H1 (cell line): ENCODE measurements at regions not wholly inside any gene's neighbourhood (a gene's known extent, or its start where the extent isn't known, plus 50 kb on each side); places are given as distances from the start of the nearest gene placed in this dataset.

ENCODE experiments used
- CTCF ChIA-PET: fragments of 300-600 bp; sonication (Branson Sonifier 250); formaldehyde crosslinking; loops from one replicate; lab custom pipeline; 2021; ENCODE audit not compliant: partially characterized antibody; lab: Charles Lee
- POLR2A ChIA-PET: fragments of 300-600 bp; sonication (Branson Sonifier 250); formaldehyde crosslinking; loops from one replicate; lab custom pipeline; 2021; ENCODE audit warnings: inconsistent platforms; ENCODE audit not compliant: partially characterized antibody; lab: Charles Lee
- DNase-seq, 2 experiments: peaks; one replicate each; pipeline versions ENCODE4 v3.0.0 to v3.0.0-alpha.2; 2010 to 2022; ENCODE audit warnings: low spot score in 2 of 2, low read depth in 1 of 2, mixed read lengths in 1 of 2
- FAIRE-seq: peaks from 2 replicates; lab custom pipeline; 2011; peaks lifted over from hg19 to GRCh38; lab: Jason Lieb, UNC
- H2AFZ ChIP-seq: 2 replicates; pipeline ENCODE4 v1.8.1; 2012; ENCODE audit warnings: low read length, inconsistent platforms
- H2AK5ac ChIP-seq: 2 replicates; pipeline ENCODE4 v1.6.1; 2013; ENCODE audit warnings: low read depth, low read length
- H2BK120ac ChIP-seq: replicated peaks from 2 replicates; pipeline ENCODE3; 2013; ENCODE audit warnings: low read depth, low read length, inconsistent platforms
- H2BK12ac ChIP-seq: 2 replicates; pipeline ENCODE4 v1.6.1; 2013; ENCODE audit warnings: low read depth, low read length
- H2BK15ac ChIP-seq: 2 replicates; pipeline ENCODE4 v1.6.1; 2013; ENCODE audit warnings: low read length
- H2BK20ac ChIP-seq: 2 replicates; pipeline ENCODE4 v1.6.1; 2013; ENCODE audit warnings: low read length
- H2BK5ac ChIP-seq: 2 replicates; pipeline ENCODE4 v1.6.1; 2013; ENCODE audit warnings: low read depth, low read length
- H3K14ac ChIP-seq: 2 replicates; pipeline ENCODE4 v1.6.1; 2013; ENCODE audit warnings: inconsistent platforms; ENCODE audit not compliant: insufficient read length
- H3K18ac ChIP-seq: 2 replicates; pipeline ENCODE4 v1.6.1; 2013; ENCODE audit warnings: low read length; ENCODE audit errors: extremely low read depth
- H3K23ac ChIP-seq: 2 replicates; pipeline ENCODE4 v1.6.1; 2013; ENCODE audit warnings: inconsistent platforms; ENCODE audit not compliant: insufficient read length
- H3K23me2 ChIP-seq: 2 replicates; pipeline ENCODE4 v1.6.1; 2013; ENCODE audit warnings: low read depth, low read length
- H3K27ac ChIP-seq: 2 replicates; pipeline ENCODE4 v1.6.1; 2011; ENCODE audit warnings: low read depth, low read length, inconsistent platforms
- H3K27me3 ChIP-seq, 4 experiments: replicated peaks in 1 of 4; 1 replicate in 1 of 4; 2 replicates in 3 of 4; pipeline versions ENCODE4 v1.6.1 to v1.8.1; 2011 to 2013; ENCODE audit warnings: low read length in 3 of 4, mild to moderate bottlenecking in 3 of 4, inconsistent platforms in 2 of 4, mixed read lengths in 2 of 4, moderate library complexity in 1 of 4; ENCODE audit not compliant: control insufficient read depth in 3 of 4, insufficient read depth in 3 of 4; ENCODE audit errors: extremely low read depth in 1 of 4
- H3K36me3 ChIP-seq, 4 experiments: 2 replicates each; pipeline versions ENCODE4 v1.6.1 to v1.8.1; 2011 to 2013; ENCODE audit warnings: mild to moderate bottlenecking in 4 of 4, low read length in 3 of 4, moderate library complexity in 2 of 4, control low read depth in 1 of 4, inconsistent platforms in 1 of 4; ENCODE audit not compliant: insufficient read depth in 4 of 4, control insufficient read depth in 2 of 4
- H3K4ac ChIP-seq: replicated peaks from 2 replicates; pipeline ENCODE3; 2013; ENCODE audit warnings: low read length, low read depth, mixed read lengths, inconsistent platforms; ENCODE audit not compliant: insufficient read length
- H3K4me1 ChIP-seq, 4 experiments: replicated peaks in 1 of 4; 1 replicate in 1 of 4; 2 replicates in 3 of 4; pipeline versions ENCODE4 v1.6.1 to v1.8.1; 2011 to 2013; ENCODE audit warnings: low read length in 3 of 4, inconsistent platforms in 2 of 4, mixed read lengths in 1 of 4; ENCODE audit not compliant: insufficient read depth in 4 of 4, control insufficient read depth in 3 of 4
- H3K4me2 ChIP-seq, 2 experiments: 2 replicates each; pipeline versions ENCODE4 v1.6.1 to v1.8.1; 2011 to 2013; ENCODE audit warnings: low read depth in 2 of 2, low read length in 2 of 2, control low read depth in 1 of 2, inconsistent platforms in 1 of 2, mild to moderate bottlenecking in 1 of 2; ENCODE audit not compliant: insufficient read depth in 1 of 2
- H3K4me3 ChIP-seq, 4 experiments: fragments of 200-600, 300-600 bp in 1 of 4; sonication (generic), shearing (Covaris generic), sonication (Bioruptor Twin) in 1 of 4; 2 replicates each; pipeline versions ENCODE4 v1.5.1 to v1.8.1; 2011 to 2016; ENCODE audit warnings: low read length in 4 of 4, low read depth in 3 of 4, control low read depth in 2 of 4, inconsistent platforms in 2 of 4, mild to moderate bottlenecking in 2 of 4, mixed read lengths in 1 of 4, moderate library complexity in 1 of 4; ENCODE audit not compliant: insufficient read depth in 2 of 4; ENCODE audit errors: extremely low read depth in 1 of 4
- H3K56ac ChIP-seq: replicated peaks from 2 replicates; pipeline ENCODE3; 2013; ENCODE audit warnings: low read depth, mild to moderate bottlenecking, mixed read lengths, low read length, inconsistent platforms; ENCODE audit not compliant: insufficient read length
- H3K79me1 ChIP-seq: 2 replicates; pipeline ENCODE4 v1.6.1; 2013; ENCODE audit warnings: low read depth, low read length, control low read depth
- H3K79me2 ChIP-seq, 2 experiments: 2 replicates each; pipeline versions ENCODE4 v1.6.1 to v1.8.1; 2012 to 2013; ENCODE audit warnings: low read length in 2 of 2, mild to moderate bottlenecking in 2 of 2, inconsistent platforms in 1 of 2; ENCODE audit not compliant: insufficient read depth in 2 of 2, control insufficient read depth in 1 of 2
- H3K9ac ChIP-seq, 4 experiments: replicated peaks in 1 of 4; 1 replicate in 1 of 4; 2 replicates in 3 of 4; pipeline versions ENCODE4 v1.6.1 to v1.8.1; 2011 to 2013; ENCODE audit warnings: low read depth in 3 of 4, low read length in 3 of 4, control low read depth in 2 of 4, mild to moderate bottlenecking in 2 of 4, moderate library complexity in 2 of 4, inconsistent platforms in 1 of 4; ENCODE audit errors: extremely low read depth in 1 of 4
- H3K9me3 ChIP-seq, 2 experiments: 2 replicates each; pipeline versions ENCODE4 v1.6.1 to v1.8.1; 2012 to 2013; ENCODE audit warnings: mild to moderate bottlenecking in 2 of 2, moderate library complexity in 2 of 2, control low read depth in 1 of 2, inconsistent platforms in 1 of 2, low read depth in 1 of 2, low read length in 1 of 2, mixed read lengths in 1 of 2; ENCODE audit not compliant: insufficient read depth in 2 of 2
- H4K20me1 ChIP-seq, 2 experiments: replicated peaks in 1 of 2; 2 replicates each; pipeline versions ENCODE3 to v1.8.1; 2011 to 2013; ENCODE audit warnings: inconsistent platforms in 2 of 2, low read length in 2 of 2, mild to moderate bottlenecking in 1 of 2; ENCODE audit not compliant: insufficient read depth in 2 of 2, control insufficient read depth in 1 of 2
- H4K5ac ChIP-seq: 2 replicates; pipeline ENCODE4 v1.6.1; 2013; ENCODE audit warnings: low read length, low read depth, mixed read lengths, inconsistent platforms; ENCODE audit not compliant: insufficient read length
- H4K8ac ChIP-seq: 2 replicates; pipeline ENCODE4 v1.8.0; 2013; ENCODE audit warnings: mild to moderate bottlenecking, moderate library complexity, low read length, inconsistent platforms; ENCODE audit not compliant: insufficient read depth; ENCODE audit errors: extremely low read depth
- H4K91ac ChIP-seq: replicated peaks from 2 replicates; pipeline ENCODE3; 2013; ENCODE audit warnings: low read length, mixed read lengths, inconsistent platforms; ENCODE audit not compliant: insufficient read length
- CEBPB ChIP-seq: IDR thresholded peaks from 2 replicates; pipeline ENCODE4 v1.6.1; 2012; ENCODE audit warnings: low read depth, low read length
- RBBP5 ChIP-seq: IDR thresholded peaks from 2 replicates; pipeline ENCODE4 v1.7.1; 2012; ENCODE audit warnings: low read depth, mild to moderate bottlenecking, inconsistent platforms, low read length, moderate library complexity, borderline replicate concordance
- WGBS, 2 experiments: shearing (Covaris generic) in 1 of 2; methylation state at CpG; one replicate each; pipeline versions ENCODE4 v1.1.6 to v1.1.7; 2013 to 2015; ENCODE audit warnings: low lambda C conversion rate in 2 of 2, mixed read lengths in 2 of 2, inconsistent platforms in 1 of 2, low coverage in 1 of 2, missing lambda C conversion rate in 1 of 2; ENCODE audit not compliant: insufficient replicate concordance in 2 of 2, insufficient coverage in 1 of 2, insufficient read length in 1 of 2; ENCODE audit errors: extremely low coverage in 1 of 2, missing lambda C conversion rate in 1 of 2; 5-methylcytosine and 5-hydroxymethylcytosine counted together

GRCh38 chr17:5881849-5882248, 188.3 kb upstream of the WSCD1 start:
- Histone ChIP-seq H3K4me1 (peaks cover 0 to 5% (median 1%) of the 10 kb centered on the region in 4 experiments; a peak in 2 of 7 replicates), H2BK20ac (no peak overlapping the region), H3K36me3 (no peaks in the 10 kb centered on the region), H2AK5ac (peak overlapping the region; percentile 49; the same call in 1 of the 2 replicates), H3K4ac (no peak overlapping the region), H3K18ac (no peak overlapping the region), H3K9ac (no peak overlapping the region), H4K8ac (no peak overlapping the region), H3K79me2 (no peaks in the 10 kb centered on the region), H2AFZ (no peak overlapping the region), H2BK120ac (no peak overlapping the region), H3K9me3 (no peaks in the 10 kb centered on the region), H3K27me3 (no peaks in the 10 kb centered on the region; a peak in 1 of 7 replicates), H2BK15ac (no peak overlapping the region), H2BK12ac (peak overlapping the region; percentile 84; the same call in 1 of the 2 replicates), H4K91ac (no peak overlapping the region), H3K56ac (no peak overlapping the region), H3K23me2 (no peaks in the 10 kb centered on the region), H2BK5ac (no peak overlapping the region), H4K20me1 (no peaks in the 10 kb centered on the region), H4K5ac (no peak overlapping the region), H3K79me1 (no peaks in the 10 kb centered on the region), H3K14ac (no peak overlapping the region), H3K23ac (no peak overlapping the region), H3K4me3 (no peak overlapping the region), H3K4me2 (no peak overlapping the region), H3K27ac (no peak overlapping the region)
- DNase-seq = no peak
- TF ChIP-seq RBBP5 (no peak), CEBPB (no peak)
- ChIA-PET POLR2A (no interaction called here), CTCF (interaction anchor here (0.7 kb wide), 1 partner anchor 51 kb away, joined by 3 read pairs; no protein-coding TSS in a partner anchor)
- 88% methylated on average over 6 of the region's 6 CpGs; no CpG with 5 or more reads in 1 of the 2 experiments for WGBS, 2 experiments
- no peak for FAIRE-seq
